ENCODE measurements at regions not wholly inside any gene's neighbourhood (a gene's known extent, or its start where the extent isn't known, plus 50 kb on each side); places are given as distances from the start of the nearest gene placed in this dataset.

DNA sequence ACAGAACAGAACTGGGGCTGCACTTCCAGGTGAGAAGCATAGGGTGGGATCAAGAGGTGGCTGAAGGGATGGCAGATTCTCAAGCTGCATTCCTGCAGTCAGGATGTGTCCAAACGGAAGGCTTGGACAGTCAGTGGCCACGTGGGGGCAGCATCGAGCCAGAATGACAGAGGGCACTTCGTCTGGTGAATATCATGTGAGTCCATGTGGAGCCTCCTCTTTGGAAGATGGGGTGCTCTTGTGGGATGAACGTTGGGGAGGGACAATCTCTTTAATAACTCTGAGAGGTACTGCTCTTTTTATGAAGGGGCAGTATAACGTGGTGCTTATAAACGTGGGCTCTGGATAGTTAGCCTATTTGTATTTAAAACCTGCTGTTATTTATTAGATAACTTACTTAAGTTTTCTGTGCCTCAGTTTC is 154.9 kb upstream of the NAV2 start:
- no peaks in the 10 kb centered on the region for H3K27me3 ChIP-seq
- intact Hi-C loops (cut with DNase I; ENCODE audit: low total_unique reads) = loop anchor here (2.0 to 5.0 kb wide), 3 partner anchors 183 to 575 kb away; no protein-coding TSS in a partner anchor
- H3K4me1 ChIP-seq = peaks cover 0 to 23% (median 3%) of the 10 kb centered on the region in 4 donors
- 0 to 3% methylated on average over 1 to 7 of the region's 7 CpGs for WGBS, 2 donors (ENCODE audit: low coverage in 1 of 2)
- H3K27ac ChIP-seq = no peak overlapping the region
- DNase-seq = peak; percentile 88
- no peaks in the 10 kb centered on the region for H3K36me3 ChIP-seq
- TF ChIP-seq, protein P1, sequence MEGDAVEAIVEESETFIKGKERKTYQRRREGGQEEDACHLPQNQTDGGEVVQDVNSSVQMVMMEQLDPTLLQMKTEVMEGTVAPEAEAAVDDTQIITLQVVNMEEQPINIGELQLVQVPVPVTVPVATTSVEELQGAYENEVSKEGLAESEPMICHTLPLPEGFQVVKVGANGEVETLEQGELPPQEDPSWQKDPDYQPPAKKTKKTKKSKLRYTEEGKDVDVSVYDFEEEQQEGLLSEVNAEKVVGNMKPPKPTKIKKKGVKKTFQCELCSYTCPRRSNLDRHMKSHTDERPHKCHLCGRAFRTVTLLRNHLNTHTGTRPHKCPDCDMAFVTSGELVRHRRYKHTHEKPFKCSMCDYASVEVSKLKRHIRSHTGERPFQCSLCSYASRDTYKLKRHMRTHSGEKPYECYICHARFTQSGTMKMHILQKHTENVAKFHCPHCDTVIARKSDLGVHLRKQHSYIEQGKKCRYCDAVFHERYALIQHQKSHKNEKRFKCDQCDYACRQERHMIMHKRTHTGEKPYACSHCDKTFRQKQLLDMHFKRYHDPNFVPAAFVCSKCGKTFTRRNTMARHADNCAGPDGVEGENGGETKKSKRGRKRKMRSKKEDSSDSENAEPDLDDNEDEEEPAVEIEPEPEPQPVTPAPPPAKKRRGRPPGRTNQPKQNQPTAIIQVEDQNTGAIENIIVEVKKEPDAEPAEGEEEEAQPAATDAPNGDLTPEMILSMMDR (IDR thresholded peaks at IDR 0.05) = peak; percentile 81 to 87 (median 84)
- TF ChIP-seq EP300 (IDR thresholded peaks at IDR 0.05; ENCODE audit: low read depth) = no peak
- in situ Hi-C loops (cut with MboI; ENCODE audit: low pct_ligation_motif_present in 1 of 4, low pct_unique_long_range_greater_than_20kb in 1 of 4, low sequenced_read_pairs in 3 of 4) = loop anchor here in 3 of 4 donors (10.0 to 25.0 kb wide), 5 partner anchors 243 to 805 kb away; partner anchors contain the start of genes HTATIP2 (in 1 of the 3) and MRGPRX2 (in 1 of the 3)
- H3K4me3 ChIP-seq = no peak overlapping the region
- H3K9me3 ChIP-seq = no peaks in the 10 kb centered on the region

DNA sequence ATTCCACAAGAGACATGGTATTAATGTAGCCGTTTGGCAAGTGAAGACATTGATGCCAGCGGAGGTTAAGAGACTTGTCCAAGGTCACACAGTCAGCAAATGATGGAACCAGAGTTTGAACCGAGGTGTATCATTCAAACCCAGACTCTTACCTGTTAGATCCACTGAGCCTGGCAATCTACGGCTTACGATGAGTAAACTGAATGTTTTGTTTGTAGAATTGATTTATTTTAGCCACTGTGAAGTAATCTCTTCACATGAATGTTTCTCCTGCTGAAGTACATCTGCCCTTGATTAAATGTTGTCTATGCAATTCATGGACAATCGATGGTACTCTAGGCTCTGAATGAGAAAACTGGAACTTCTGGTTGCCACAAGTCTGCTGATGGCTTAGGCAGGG is 155.5 kb upstream of the NAV2 start:
- intact Hi-C loops (cut with DNase I; ENCODE audit: low total_unique reads) = loop anchor here (5.0 kb wide), 2 partner anchors 345 to 575 kb away; no protein-coding TSS in a partner anchor
- peaks cover 0 to 23% (median 3%) of the 10 kb centered on the region in 4 donors for H3K4me1 ChIP-seq
- no peaks in the 10 kb centered on the region for H3K36me3 ChIP-seq
- TF ChIP-seq POLR2A (IDR thresholded peaks at IDR 0.05) (no peak), POLR2AphosphoS5 (IDR thresholded peaks at IDR 0.05) (no peak)
- TF ChIP-seq, protein P1 (IDR thresholded peaks at IDR 0.05) = no peak
- in situ Hi-C loops (cut with MboI; ENCODE audit: low pct_ligation_motif_present in 1 of 4, low pct_unique_long_range_greater_than_20kb in 1 of 4, low sequenced_read_pairs in 3 of 4) = loop anchor here in 3 of 4 donors (10.0 to 25.0 kb wide), 5 partner anchors 242 to 805 kb away; partner anchors contain the start of genes HTATIP2 (in 1 of the 3) and MRGPRX2 (in 1 of the 3)
- H3K4me3 ChIP-seq = no peak overlapping the region
- no peak overlapping the region for H3K27ac ChIP-seq
- H3K27me3 ChIP-seq = no peaks in the 10 kb centered on the region
- 56 to 57% methylated on average over 6 of the region's 6 CpGs for WGBS, 2 donors (ENCODE audit: low coverage in 1 of 2)
- no peaks in the 10 kb centered on the region for H3K9me3 ChIP-seq
- no peak for DNase-seq

DNA sequence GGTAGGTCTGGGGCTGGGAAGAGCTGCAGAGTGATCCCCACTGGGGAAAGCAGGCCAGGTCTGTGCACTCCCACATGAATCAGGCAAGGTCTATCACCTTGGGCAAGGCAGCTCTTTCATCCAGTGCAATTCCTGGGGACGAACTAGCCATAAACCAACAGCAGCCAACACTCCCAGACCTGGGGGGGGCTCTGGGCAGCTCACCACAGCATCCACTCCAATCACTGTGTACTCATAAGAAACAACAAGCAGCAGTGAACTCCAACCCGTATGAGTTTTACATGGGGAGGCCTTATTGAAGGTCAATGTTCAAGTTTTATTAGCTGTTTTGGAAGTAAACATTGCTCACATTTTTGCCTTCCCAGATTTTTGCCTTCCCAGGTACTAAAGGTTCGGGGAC is 157.4 kb upstream of the NAV2 start:
- 27 to 50% methylated on average over 1 to 3 of the region's 3 CpGs for WGBS, 2 donors (ENCODE audit: low coverage in 1 of 2)
- Histone ChIP-seq H3K4me1 (peaks cover 0 to 23% (median 3%) of the 10 kb centered on the region in 4 donors), H3K27ac (peak overlapping the region in 3 of 4 donors; percentile 17 to 57 (median 56)), H3K4me3 (no peak overlapping the region), H3K36me3 (no peaks in the 10 kb centered on the region), H3K9me3 (no peaks in the 10 kb centered on the region), H3K27me3 (no peaks in the 10 kb centered on the region)
- intact Hi-C loops (cut with DNase I; ENCODE audit: low total_unique reads) (loop anchor here (5.0 kb wide), 2 partner anchors 347 to 577 kb away; no protein-coding TSS in a partner anchor), in situ Hi-C loops (cut with MboI; ENCODE audit: low pct_ligation_motif_present in 1 of 4, low pct_unique_long_range_greater_than_20kb in 1 of 4, low sequenced_read_pairs in 3 of 4) (loop anchor here in 3 of 4 donors (10.0 to 25.0 kb wide), 5 partner anchors 240 to 807 kb away; partner anchors contain the start of genes HTATIP2 (in 1 of the 3) and MRGPRX2 (in 1 of the 3))
- TF ChIP-seq, protein P1 (IDR thresholded peaks at IDR 0.05) = no peak
- no peak for TF ChIP-seq POLR2A (IDR thresholded peaks at IDR 0.05)
- TF ChIP-seq POLR2AphosphoS5 (IDR thresholded peaks at IDR 0.05) = no peak
- TF ChIP-seq EP300 (IDR thresholded peaks at IDR 0.05; ENCODE audit: low read depth) = no peak
- DNase-seq = peak; percentile 79

DNA sequence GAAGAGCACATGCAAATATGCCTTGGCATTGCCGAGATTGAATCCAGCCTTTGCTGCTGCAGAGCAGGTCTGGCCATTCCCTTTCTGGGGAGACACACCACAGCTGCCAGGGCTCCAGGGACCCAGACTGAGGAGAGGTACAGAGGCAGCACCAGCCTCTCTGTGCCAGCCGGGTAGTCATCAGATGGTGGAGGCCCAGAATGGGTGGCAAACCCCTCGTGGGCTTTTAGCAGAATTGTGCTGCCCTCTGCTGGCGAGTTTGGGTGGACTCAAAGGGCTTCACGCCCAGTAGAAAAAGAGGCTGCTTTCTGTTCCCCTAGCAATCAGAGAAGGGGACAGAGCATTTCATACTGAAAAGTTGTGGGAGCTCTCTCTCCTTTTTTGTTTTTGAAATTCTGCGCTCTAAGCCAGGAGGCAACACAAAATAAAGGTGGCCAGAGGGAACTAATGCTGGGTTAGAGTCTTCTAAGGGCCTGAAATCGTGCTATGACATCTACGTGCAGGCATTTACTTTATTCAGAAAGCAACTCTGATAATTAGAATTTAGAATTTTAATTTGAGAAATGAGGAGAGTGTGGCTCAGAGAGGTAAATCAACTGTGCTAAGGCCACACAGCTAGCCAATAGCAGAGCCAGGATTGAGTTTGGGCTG is 158.8 kb upstream of the NAV2 start:
- Histone ChIP-seq H3K4me1 (peaks cover 0 to 23% (median 3%) of the 10 kb centered on the region in 4 donors), H3K36me3 (no peaks in the 10 kb centered on the region), H3K9me3 (no peaks in the 10 kb centered on the region), H3K27ac (no peak overlapping the region), H3K4me3 (no peak overlapping the region), H3K27me3 (no peaks in the 10 kb centered on the region)
- WGBS, 2 donors (ENCODE audit: low coverage in 1 of 2) = 40 to 74% methylated on average over 4 to 8 of the region's 8 CpGs
- intact Hi-C loops (cut with DNase I; ENCODE audit: low total_unique reads) = loop anchor here (2.0 to 5.0 kb wide), 2 partner anchors 243 to 292 kb away; no protein-coding TSS in a partner anchor
- in situ Hi-C loops (cut with MboI; ENCODE audit: low pct_ligation_motif_present in 1 of 4, low pct_unique_long_range_greater_than_20kb in 1 of 4, low sequenced_read_pairs in 3 of 4) = loop anchor here in 3 of 4 donors (10.0 to 25.0 kb wide), 5 partner anchors 239 to 808 kb away; partner anchors contain the start of genes HTATIP2 (in 1 of the 3) and MRGPRX2 (in 1 of the 3)
- peak; percentile 88 for DNase-seq
- TF ChIP-seq POLR2A (IDR thresholded peaks at IDR 0.05) (no peak), POLR2AphosphoS5 (IDR thresholded peaks at IDR 0.05) (no peak), EP300 (IDR thresholded peaks at IDR 0.05; ENCODE audit: low read depth) (no peak)
- TF ChIP-seq, protein P1 (IDR thresholded peaks at IDR 0.05) = peak; percentile 87 to 90 (median 88)

All from transverse colon (tissue), 4 donors.